ENCODE measurements at regions not wholly inside any gene's neighbourhood (a gene's known extent, or its start where the extent isn't known, plus 50 kb on each side); places are given as distances from the start of the nearest gene placed in this dataset.
A peak's percentile ranks its signal among the peaks of the same experiment; 100 is the strongest.

GRCh38 chr4:96755569-96756484 lies 915.9 kb downstream of the PDHA2 start:
- H3K27ac ChIP-seq: no peak overlapping the region
- TF ChIP-seq, protein P1, sequence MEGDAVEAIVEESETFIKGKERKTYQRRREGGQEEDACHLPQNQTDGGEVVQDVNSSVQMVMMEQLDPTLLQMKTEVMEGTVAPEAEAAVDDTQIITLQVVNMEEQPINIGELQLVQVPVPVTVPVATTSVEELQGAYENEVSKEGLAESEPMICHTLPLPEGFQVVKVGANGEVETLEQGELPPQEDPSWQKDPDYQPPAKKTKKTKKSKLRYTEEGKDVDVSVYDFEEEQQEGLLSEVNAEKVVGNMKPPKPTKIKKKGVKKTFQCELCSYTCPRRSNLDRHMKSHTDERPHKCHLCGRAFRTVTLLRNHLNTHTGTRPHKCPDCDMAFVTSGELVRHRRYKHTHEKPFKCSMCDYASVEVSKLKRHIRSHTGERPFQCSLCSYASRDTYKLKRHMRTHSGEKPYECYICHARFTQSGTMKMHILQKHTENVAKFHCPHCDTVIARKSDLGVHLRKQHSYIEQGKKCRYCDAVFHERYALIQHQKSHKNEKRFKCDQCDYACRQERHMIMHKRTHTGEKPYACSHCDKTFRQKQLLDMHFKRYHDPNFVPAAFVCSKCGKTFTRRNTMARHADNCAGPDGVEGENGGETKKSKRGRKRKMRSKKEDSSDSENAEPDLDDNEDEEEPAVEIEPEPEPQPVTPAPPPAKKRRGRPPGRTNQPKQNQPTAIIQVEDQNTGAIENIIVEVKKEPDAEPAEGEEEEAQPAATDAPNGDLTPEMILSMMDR (conservative IDR thresholded peaks at IDR 0.05): no peak

DNA sequence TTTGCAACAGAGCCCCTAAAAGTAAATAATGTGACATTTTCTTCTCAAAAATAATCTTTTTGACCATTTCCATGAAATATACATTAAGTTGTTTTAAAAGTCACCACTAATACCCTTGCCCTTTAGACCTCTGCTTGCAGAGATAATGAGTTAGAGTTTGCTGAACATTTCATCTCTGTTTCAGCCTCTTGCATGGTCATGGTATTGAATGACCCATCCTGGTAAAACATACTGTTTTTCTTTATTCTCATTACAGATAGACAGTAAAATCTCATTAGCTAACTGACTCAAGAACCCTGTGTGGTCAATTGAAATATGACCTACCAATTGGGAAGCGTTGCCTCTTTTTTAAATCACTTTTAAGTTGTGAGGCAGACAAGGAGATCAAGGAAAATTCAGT lies 916.7 kb downstream of the PDHA2 start:
- TF ChIP-seq, protein P1 (conservative IDR thresholded peaks at IDR 0.05): no peak
- H3K27ac ChIP-seq: no peak overlapping the region

DNA sequence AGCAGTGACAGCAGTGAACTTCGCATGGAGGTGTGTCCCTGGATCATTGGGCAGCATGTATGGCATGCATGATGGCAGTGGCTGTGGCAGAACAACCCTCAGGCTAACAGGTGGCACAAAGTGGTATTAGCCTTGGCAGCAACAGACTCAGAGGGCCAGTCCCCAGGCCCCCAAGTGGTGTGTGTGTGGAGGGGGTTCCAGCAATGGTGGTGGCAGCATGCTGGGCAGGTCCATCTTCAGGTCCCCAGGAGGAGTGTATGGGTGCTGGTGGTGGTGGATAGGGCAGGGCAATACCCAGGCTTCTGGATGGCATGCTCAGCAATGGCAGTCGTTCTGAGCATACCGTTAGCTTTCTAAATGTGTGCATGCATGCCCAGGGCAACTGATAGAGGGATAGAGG lies 923.7 kb downstream of the PDHA2 start:
- H3K27ac ChIP-seq: no peak overlapping the region
- TF ChIP-seq, protein P1 (conservative IDR thresholded peaks at IDR 0.05): no peak

GRCh38 chr4:96766359-96766758 lies 926.5 kb downstream of the PDHA2 start:
- no peak overlapping the region for H3K27ac ChIP-seq
- TF ChIP-seq, protein P1 (conservative IDR thresholded peaks at IDR 0.05): no peak

GRCh38 chr4:96767815-96768480 lies 928.1 kb downstream of the PDHA2 start:
- H3K27ac ChIP-seq: no peak overlapping the region
- TF ChIP-seq, protein P1 (conservative IDR thresholded peaks at IDR 0.05): no peak

DNA sequence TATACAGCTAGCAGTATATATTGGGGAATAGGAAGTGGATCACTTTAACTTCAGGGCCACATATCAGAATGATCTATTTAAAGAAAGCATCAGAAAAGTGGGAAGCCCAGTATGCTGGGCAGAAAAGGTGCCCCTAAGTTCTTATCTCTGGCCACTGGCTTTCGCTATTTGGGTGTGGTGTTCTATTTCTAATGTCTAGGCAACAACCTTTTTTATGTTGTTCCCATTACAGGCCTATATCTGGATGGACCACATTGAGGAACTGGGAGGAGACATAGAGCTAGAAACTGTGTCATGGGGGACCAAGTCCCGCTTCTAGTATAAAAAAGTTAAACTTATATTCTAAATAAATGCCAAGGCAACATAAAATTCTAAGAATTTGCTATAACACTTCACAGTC lies 935.6 kb downstream of the PDHA2 start:
- H3K27ac ChIP-seq: no peak overlapping the region
- TF ChIP-seq, protein P1 (conservative IDR thresholded peaks at IDR 0.05): no peak

GRCh38 chr4:96776920-96777527 lies 937.1 kb downstream of the PDHA2 start:
- peak overlapping the region; percentile 58 for H3K27ac ChIP-seq
- TF ChIP-seq, protein P1 (conservative IDR thresholded peaks at IDR 0.05): no peak
